Stimulated activated CD4-positive, alpha-beta T cell treated with anti-CD3 and anti-CD28 coated beads, Interleukin-4, amount 100 ng/mL, for 48 hours (primary cell): ENCODE measurements at regions not wholly inside any gene's neighbourhood (a gene's known extent, or its start where the extent isn't known, plus 50 kb on each side); places are given as distances from the start of the nearest gene placed in this dataset.

ENCODE experiments used
- DNase-seq, 2 donors: peaks; one replicate each; pipeline ENCODE4 v3.0.0-alpha.2; 2020; ENCODE audit warnings: low read depth in 2 of 2

DNA sequence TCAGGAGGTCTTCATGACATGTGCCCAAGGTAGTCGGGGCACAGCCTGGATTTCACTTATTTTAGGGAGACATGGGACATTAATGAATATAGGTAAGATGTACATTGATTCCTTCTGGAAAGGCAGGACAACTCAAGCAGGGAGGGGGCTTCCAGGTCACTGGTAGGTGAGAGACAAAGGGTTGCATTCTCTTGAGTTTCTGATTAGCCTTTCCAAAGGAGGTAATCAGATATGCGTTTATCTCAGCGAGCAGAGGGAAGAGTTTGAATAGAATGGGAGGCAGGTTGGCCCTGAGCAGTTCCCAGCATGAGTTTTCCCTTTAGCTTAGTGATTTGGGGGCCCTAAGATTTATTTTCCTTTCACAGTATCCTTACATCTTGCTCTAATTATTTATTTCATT is 443.8 kb upstream of the EEF2KMT start:
- no peak for DNase-seq

DNA sequence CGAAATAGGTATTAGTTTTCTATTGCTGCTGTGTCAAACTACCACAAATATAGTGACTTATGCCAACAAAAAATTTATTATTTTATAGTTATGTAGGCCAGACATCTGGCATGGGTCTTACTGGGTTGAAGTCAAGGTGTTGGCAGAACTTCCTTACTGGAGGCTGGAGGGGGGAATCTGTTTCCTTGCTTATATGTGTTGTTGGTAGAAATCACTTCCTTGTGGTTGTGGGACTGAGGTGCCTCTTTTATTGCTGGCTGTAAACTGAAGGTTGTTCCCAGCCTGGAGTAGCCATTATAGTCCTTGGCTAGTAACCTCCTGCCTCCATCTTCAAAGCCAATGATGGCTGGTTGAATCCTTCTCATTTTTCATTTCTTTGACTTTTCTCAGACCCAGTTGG is 439.8 kb upstream of the EEF2KMT start:
- DNase-seq = no peak

DNA sequence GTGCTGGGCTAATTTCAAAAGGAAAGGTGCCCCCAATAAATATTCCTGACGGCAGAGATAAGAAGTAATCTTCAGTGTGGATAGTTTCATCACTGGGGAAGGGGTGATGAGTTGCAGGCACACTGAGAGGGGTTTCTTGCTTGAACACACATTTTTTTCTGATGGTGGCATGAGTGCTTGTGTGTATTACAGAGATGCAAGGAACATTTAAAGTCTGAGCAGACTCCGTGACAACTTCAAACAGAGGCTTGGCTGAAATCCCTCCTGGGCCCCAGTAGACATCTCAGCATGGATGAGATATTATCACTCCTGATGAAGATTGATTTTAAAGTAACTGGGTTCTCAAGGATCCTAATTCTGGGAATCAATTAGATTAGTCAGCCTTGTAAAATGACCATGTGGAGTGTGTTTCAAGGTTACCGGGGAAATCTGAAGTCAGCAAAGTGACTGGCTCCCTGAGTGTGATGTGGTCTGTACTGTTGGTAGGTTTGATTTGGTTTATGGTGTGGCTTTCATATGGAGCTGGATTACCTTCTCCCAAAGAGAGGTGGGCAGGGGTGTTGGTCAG is 435.8 kb upstream of the EEF2KMT start:
- DNase-seq = no peak

DNA sequence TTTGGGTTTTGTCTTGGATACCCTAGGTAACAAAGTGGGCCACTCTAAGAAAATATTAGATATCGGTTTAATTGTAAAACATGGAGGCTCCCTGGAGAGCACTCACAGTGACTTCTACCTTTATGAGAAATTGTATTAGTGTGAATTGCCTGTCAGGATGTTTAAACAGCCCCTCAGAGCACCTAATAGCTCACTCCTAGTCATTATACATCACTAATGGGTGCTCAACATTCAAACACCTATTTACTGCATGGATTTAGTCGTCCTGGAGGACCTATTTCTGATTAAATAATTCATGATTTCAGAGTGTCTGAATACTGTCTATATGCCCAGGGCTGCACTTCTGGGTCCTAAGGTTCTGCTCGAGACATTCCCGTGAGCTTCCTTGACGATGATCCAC is 430.2 kb upstream of the EEF2KMT start:
- DNase-seq = no peak

DNA sequence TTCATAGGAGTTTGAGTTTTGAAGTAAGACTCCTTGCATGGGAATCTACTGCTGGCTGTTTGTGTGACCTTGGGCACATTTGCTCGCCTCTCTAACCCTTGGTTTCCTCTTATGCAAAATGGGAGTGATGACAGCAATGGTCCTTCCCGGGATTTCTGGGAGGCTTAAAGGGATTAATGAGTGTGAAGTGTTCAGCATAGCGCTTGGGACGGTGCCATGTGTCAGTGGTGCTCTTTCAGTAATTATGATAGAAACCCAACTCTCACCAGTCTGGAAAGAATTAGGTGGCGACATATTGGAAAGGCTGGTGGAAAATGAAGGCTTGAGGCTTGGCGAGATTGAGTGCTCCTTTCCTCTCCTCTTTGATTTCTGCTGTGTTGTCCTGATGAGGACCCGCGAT is 429.2 kb upstream of the EEF2KMT start:
- DNase-seq = no peak

DNA sequence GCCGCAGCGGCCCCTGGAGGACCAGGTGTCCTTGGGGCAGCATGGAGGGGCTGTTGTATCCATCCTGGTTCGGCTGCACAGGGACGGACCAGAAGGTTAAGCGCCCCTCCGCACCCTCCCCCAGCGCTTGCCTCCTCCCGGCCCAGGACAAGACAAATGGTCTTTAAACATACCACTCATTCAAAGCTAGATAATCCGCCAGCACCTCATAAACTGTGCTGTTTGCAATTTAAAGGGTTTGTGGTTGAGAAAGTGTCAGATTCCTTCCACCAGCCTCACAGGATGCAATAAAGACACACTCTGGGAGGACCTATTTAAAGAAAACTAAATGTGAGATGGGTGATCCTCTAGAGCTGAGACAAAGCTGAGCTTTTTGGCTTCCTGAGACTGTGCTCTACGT is 426.2 kb upstream of the EEF2KMT start:
- DNase-seq = no peak

DNA sequence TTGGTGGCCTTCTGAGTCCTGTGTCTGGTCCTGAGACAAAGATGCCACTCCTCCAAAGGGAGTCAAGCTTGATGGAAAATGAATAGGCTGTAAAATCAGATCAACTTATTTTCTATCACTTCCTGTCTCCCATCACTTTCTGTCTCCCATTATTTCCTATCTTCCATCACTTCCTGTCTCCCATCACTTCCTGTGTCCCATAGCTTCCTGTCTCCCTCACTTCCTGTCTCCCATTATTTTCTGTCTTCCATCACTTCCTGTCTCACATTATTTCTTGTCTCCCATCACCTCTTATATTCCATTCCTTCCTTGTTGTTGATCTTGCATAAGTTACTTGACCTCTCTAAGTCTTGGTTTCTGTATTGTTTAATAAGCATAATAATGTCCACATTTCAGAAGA is 418.5 kb upstream of the EEF2KMT start:
- no peak for DNase-seq

DNA sequence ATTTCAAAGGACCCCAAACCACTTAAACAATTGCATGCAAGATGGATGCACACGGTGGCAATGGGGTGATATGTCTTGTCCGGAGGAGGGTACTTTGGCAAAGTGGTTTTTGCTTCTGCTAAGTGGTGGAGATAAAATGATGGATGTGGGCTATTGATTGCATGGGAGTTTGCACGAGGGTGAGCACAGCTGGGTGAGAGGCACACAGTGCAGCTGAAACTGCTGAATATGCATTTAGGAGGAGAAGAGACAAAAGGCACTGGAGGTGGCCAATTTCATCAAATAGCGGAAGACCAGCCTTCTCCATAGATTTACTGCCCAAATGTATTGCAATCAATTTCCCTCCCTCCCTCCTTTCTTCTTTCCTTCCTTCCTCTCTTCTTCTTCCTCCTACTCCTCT is 414.4 kb upstream of the EEF2KMT start:
- DNase-seq = no peak

DNA sequence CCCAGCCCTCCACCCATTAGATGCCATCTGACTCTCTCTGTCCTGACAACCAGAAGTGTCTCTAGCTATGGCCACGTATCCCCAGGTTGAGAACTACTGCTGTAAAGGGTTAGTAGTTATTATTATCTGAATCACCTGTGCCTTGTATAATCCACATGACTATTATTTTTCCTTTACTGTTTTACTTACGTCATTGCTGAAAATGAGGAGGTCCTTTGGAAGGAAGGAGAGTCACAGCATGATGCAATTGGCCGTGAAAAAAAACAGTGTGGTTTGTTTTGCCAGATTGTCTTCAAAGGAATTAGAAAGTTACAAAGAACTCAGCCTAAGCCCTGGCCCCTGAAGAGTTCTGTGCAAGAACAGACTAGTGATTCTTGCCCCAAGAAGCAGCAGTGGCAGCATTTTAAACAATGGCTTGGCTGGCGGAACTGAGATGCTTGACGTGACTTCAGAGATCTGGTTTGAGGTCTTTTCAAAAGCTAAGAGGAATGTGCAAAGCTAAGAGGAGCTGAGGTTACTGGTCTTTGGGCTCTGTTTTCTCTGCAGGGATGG is 413.3 kb upstream of the EEF2KMT start:
- DNase-seq = no peak

DNA sequence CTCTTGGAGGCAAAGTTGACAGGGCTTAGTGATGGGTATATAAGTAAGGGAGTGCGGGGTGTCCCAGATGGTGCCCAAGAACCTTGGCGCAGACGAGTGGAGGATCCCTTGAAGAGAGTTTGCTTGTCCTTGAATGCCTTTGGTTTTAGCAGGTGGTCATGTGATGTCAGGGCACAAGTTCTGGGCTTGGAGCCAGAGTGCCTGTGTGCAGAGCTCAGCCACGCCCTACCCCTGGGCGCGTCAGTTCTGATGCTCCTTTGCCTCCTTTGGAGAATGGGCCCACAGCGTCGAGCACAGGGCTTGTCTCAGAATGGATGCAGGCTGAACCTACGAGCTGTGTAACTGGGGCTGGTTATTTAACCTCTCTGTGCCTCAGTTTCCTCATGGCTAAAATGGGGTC is 412.2 kb upstream of the EEF2KMT start:
- no peak for DNase-seq

DNA sequence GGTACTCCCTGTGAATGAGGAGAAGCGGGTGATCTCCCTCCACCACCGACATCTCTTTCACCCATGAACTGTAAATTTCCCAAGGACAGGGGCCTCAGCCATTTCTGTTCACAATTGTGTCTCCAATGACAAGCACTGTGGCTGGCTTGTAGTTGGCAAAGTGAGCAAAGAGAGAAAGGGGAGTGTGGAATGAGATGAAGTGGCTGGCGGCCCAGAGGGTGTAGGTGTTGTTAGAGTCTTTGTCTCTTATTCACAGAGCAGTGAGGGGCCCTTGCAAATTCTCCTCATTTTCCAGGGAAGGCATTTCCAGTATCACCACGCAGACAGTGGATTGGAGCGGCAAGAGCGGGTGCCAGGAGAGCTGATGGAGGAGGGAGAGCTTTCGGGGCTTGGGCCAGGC is 411.7 kb upstream of the EEF2KMT start:
- no peak for DNase-seq

DNA sequence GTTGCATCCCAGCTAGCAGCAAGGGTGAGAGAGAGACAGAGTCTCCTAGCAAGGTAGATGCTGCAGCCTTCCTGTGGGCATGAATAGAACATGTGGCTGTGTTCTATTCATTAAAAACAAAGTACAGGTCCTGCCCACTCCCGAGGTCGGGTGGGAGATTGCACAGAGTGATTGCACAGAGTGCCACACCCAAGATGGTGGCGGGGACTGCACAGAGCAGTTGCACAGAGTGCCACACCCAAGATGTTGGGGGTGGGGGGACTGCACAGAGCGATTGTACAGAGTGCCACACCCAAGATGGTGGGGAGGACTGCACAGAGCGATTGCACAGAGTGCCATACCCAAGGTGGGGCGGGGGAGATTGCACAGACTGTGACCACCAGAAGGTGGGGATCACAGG is 410.8 kb upstream of the EEF2KMT start:
- no peak for DNase-seq

DNA sequence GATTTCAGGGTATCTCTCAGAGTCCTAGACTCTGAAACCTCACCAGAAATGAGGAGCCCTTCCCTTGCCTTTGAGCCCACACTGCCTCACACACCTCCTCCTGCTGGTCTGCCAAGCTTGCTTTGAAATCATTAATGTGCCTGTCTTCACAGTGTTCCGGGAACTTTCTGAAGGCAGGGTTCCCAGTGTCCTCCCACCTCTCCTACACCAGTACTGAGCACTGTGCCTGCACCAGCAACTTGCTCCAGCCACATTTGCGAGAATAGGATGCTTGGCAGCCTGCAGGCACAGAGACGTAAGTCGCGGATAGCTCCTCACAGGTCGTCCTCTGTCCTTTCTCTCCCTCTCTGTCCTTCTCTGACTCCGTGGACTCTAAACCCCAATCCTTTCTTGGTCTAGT is 408.4 kb upstream of the EEF2KMT start:
- no peak for DNase-seq

DNA sequence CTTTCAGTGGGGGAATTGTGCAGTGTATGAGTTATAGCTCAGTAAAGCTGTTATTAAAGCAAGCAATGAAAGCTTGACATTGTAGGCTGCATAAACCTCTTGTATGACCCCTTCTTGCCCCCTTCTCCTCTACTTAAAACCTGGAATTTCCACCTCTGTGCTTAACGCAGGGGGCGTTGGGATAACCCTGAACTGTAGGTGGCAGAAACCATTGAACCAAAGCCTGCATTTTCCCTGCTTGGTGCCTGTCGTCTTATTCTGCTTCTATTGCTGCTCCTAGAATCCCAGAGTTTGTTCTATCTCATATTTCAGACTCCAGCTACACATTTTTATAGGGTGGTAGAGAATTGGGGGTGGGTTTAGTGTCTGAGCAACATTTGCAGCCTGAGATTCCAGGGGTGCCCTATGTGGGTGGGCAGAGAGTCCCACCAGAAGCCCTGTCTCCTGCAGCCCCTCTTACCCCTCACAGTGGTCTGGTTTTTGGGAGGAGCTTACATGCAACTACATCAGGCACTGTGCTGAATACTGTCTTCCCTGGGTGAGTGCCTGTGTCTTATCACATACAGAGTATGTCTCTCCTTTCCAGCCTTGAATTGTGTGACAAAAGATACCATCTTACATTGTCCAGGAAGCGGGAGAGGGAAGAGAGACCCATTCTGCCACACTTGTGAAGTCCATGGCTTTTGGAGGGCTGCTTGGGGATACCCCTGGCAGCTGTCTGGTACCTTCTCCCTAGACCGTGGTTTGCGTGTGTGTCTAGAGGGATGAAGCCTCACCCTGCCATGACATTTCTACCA is 407.7 kb upstream of the EEF2KMT start:
- DNase-seq = no peak

DNA sequence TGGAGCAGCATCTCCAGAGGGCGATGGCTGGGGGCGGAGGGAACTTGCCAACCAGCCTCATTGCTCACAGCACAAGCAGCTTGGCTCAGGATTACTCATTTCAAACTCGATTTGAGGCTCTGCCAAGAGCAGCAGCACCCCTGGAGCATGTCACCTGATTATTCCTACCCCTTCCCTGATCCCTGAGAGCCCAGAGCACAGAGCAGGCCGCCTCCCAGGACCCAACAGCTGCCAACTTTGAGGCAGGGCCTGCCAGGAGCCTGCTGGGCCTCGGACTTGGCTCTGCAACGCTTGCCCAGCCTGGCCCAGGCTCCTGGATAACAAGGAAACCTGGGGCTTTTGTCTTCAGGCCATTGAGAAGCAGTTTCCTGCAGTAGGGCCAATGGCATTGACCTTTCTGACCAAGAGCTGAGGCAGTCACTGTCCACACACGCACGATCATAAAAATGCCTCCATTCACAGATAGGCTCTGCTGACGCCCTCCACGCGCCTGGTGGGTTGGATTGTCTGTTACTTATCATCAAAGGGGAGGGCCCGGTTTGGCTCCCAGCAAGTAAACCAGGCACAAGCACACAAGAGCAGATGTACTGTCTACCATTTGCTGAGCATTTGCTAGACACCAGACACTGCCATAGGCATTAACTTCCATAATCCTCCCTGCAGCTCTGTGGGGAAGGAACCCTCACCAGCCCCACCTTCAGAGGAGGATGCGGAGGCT is 406.6 kb upstream of the EEF2KMT start:
- no peak for DNase-seq

DNA sequence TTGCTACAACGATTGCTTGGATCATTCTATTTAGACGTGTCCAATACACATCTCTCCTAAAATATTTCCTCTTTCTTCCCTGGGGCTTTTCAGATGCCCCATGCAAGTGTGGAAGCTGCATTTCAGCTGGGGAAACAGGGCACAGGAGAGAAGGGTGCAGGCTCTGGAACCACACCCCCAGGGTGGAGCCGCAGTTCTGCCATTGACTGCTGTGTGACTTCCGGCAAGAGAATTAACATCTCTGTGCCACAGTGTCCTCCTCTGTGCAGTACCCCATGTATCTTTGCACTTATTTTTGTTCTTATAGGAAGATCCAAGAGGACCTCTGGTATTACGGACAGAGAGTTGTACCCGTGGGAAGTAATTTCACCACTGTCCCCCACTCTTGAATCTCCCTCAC is 405.3 kb upstream of the EEF2KMT start:
- DNase-seq = no peak

DNA sequence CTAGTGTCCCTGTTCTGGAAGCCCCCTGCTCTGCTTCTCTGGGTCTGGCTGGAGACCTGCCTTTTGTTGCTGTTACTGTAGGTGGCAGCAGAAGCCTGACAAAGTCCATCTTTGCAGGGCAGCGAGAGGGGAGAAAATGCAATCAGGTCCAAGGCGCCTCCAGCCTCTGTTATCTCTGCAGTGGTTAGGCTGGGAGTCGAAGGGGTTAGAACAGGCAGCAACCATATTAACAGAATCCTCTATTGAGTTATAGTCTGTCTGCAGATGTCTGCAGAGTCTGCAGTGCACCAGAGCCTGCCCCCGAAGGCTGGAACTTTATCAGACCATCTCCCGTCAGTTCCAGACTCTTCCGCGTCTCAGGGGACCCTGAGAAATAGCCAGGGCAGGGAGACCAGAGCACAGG is 404.9 kb upstream of the EEF2KMT start:
- DNase-seq = no peak

DNA sequence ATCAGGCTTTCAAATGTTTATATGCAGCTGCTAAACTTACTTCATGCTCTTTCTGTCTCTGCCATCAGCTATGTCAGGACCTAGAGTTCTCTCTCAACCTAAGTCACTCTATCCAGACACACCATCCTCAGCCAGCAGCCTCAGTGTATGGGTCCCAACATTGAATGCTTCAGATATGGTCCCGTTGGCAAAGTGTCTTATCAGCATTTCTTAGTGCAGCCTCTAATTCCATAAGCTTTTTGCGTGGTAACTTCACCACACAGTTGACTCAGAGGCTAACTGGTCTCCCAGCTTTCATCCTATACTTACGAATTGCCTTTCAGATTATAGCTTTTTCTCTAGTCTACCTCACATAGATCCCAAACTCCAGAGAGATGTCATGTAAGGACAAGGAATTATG is 402.9 kb upstream of the EEF2KMT start:
- no peak for DNase-seq

DNA sequence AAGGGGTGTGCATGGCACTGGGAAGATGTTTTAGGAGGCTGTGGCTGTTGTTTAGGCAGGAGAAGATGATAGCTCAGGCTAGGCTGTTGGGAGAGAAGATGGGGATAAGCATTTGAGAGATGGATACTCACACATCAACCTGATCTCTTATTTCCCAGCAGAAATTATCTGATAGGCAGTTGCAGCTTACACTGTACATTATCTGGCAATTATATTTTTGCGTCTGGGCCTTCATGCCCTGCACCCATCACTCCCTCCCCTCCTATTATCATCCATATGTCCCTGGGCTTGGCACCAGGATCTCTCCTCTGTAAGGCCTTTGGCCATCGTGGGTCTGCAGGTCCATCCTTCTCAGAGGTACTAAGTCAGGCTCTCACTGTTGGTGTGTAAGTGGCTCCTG is 401.0 kb upstream of the EEF2KMT start:
- DNase-seq = no peak

DNA sequence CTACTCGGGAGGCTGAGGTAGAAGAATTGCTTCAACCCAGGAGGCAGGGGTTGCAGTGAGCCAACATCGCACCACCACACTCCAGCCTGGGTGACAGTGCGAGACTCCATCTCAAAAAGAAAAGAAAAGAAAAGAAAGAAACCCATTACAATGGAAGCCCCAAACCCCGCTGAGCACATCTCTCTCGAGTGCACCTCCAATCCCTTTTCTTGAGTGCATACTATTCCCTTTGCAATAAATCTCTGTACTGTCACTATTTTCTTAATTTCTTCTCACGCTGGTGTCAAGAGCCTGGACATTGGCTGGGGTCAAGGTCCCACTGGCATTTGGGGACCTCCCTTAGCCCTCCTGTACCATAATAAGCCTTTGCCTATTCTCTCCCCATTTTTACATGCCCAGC is 398.4 kb upstream of the EEF2KMT start:
- DNase-seq = no peak

DNA sequence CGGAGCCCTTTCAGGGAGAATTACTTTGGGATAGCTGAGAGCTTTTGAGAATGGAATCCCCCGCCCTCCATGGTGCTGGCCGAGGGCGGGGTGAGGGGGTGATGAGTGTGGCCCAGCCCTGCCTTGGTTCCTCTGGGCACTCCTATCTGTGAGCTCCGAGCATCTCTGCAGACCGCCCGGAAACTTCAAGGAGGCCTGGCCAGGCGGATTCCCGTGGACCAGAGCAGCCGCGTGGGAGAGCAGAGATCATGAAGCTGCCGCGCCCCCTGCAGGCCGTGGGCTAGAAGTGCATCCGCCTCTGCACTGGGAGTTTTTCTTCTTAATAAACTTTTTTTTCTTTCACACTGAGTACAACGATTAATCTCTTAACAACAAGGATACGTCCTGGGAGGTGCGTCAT is 392.9 kb upstream of the EEF2KMT start:
- peak in 1 of 2 donors; percentile 35 for DNase-seq

DNA sequence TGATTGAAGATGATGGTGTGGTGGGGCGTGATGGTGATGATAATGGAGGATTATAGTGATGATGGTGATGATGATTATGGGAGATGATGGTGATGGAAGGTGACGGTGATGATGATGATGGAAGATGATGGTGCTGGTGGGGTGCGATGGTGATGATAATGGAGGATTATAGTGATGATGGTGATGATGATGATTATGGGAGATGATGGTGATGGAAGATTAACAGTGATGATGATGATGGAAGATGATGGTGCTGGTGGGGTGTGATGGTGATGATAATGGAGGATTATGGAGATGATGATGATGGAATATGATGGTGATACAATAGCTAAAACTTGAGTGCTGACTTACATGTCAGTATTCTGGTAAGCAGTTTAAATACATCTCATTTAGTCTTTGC is 391.0 kb upstream of the EEF2KMT start:
- no peak for DNase-seq

DNA sequence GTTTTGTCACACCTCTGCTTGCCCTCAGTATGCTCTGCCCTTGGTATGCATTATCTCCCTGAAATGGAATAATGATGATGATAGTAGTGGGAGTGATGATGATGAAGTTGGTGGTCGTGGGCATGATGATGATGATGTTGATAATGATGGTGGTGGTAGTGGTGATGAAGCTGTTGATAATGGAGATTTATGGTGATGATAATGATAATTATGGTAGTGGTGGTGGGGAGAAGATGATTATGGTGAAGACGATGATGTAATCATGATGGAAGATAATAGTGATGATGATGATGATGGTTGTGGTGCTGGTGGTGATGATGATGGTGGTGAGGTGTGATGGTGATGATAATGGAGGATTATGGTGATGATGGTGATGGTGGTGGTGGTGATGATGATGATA is 390.1 kb upstream of the EEF2KMT start:
- no peak for DNase-seq
